ENCODE measurements at regions not wholly inside any gene's neighbourhood (a gene's known extent, or its start where the extent isn't known, plus 50 kb on each side); places are given as distances from the start of the nearest gene placed in this dataset.
A peak's percentile ranks its signal among the peaks of the same experiment; 100 is the strongest.
"Not testable (repeated sequence)": the region's sequence is repeated elsewhere in the genome, so short reads cannot be mapped to it uniquely, and the experiment has no call there.

DNA sequence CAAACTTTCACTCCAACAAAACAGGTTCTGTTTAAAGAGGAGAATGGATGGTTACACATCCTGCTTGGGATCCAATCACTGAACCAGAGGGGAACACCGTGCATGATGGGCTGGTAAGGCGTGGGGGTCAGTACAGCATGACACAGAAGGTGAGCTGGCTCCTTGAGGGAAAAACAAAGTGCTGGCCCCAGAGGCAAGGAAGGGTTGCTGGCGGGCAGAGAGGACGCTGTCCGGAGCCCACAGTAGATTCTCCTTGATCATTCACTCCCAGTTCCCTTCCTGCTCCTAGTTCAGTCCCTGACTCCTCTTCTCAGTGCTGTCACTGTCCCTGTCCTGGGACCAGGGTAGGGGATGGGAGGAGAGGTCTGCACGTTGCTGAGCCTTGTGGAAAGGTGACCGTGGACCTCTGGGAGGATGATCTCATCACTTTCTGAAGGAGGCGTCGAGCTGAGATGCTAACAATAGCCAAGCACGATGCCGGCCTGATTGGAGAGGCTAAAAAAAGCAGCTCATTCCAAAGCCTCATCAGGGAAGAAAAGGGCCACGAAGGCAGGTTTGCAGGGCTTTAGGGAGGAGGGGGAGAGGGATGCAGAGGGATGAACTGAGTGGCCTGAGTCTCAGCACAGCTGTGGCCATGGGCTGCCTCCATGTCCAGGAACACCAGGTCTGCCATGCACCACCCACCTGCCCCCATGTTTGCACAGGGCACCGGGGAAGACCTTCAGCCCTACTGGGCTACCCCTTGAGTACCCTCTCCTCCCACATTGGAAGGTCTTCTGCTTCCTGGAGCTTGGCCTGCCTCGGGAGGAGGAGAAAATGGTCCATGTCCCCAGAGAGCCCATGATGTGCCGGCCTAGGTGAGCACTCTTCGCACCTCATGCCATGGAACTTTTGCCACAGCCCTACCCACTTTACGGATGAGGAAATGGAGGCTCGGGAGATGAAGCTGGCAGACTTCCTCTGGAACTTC, 72.7 kb upstream of the RTL6 start:
- Histone ChIP-seq H3K4me3 (ENCODE audit: low read depth, low read length) (no peak overlapping the region), H3K27me3 (ENCODE audit: control insufficient read depth, insufficient read depth, low read length) (no peaks in the 10 kb centered on the region), H3K36me3 (ENCODE audit: control insufficient read depth, insufficient read depth, low read length) (no peaks in the 10 kb centered on the region), H3K9me3 (ENCODE audit: control insufficient read depth in 2 of 2, low read length in 2 of 2) (no peaks in the 10 kb centered on the region), H3K4me1 (ENCODE audit: control insufficient read depth, insufficient read depth, low read length, poor library complexity, severe bottlenecking) (no peaks in the 10 kb centered on the region), H3K27ac (ENCODE audit: insufficient read depth, low read length, poor library complexity, severe bottlenecking) (no peak overlapping the region)
- ATAC-seq (ENCODE audit: low read depth in 2 of 2): no peak
- H3K27ac Mint-ChIP-seq: no peak overlapping the region
- no peak overlapping the region for H3K4me3 Mint-ChIP-seq
- H3K36me3 Mint-ChIP-seq: no peaks in the 10 kb centered on the region
- no peak for DNase-seq
- H3K4me1 Mint-ChIP-seq: no peaks in the 10 kb centered on the region
- H3K27me3 Mint-ChIP-seq: peaks cover 5% of the 10 kb centered on the region
- peaks cover 0 to 2% (median 0%) of the 10 kb centered on the region in 7 donors for H3K9me3 Mint-ChIP-seq

DNA sequence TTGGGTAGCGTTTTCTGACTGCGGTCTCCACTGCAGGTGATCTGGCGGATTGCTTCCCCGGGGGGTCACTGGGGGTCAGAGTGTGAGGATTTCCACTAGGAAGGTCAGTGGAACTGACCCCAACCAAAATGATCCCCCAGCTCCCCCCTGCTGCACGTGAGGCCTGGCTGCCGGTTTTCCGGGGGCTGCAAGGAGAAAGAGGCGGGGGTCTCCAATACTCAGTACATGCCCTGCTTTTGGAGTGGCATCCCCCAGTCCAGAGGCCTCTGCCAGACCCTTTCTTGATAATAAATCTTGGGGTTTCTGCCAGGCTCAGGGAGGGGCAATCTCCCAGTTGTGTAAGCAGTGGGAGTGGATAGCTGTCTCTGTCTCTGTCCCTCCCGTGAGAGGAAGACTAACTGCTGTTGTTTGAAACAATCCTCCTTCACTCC, 71.5 kb upstream of the RTL6 start:
- DNase-seq (no peak), ATAC-seq (ENCODE audit: low read depth in 2 of 2) (no peak)
- Mint-ChIP-seq H3K4me3 (no peak overlapping the region), H3K27ac (no peak overlapping the region), H3K27me3 (peaks cover 11% of the 10 kb centered on the region), H3K4me1 (no peaks in the 10 kb centered on the region), H3K36me3 (no peaks in the 10 kb centered on the region), H3K9me3 (peaks cover 0 to 5% (median 0%) of the 10 kb centered on the region in 7 donors)
- Histone ChIP-seq H3K36me3 (ENCODE audit: control insufficient read depth, insufficient read depth, low read length) (no peaks in the 10 kb centered on the region), H3K27me3 (ENCODE audit: control insufficient read depth, insufficient read depth, low read length) (no peaks in the 10 kb centered on the region), H3K4me3 (ENCODE audit: low read depth, low read length) (no peak overlapping the region), H3K4me1 (ENCODE audit: control insufficient read depth, insufficient read depth, low read length, poor library complexity, severe bottlenecking) (no peaks in the 10 kb centered on the region), H3K27ac (ENCODE audit: insufficient read depth, low read length, poor library complexity, severe bottlenecking) (no peak overlapping the region), H3K9me3 (ENCODE audit: control insufficient read depth in 2 of 2, low read length in 2 of 2) (no peaks in the 10 kb centered on the region)

DNA sequence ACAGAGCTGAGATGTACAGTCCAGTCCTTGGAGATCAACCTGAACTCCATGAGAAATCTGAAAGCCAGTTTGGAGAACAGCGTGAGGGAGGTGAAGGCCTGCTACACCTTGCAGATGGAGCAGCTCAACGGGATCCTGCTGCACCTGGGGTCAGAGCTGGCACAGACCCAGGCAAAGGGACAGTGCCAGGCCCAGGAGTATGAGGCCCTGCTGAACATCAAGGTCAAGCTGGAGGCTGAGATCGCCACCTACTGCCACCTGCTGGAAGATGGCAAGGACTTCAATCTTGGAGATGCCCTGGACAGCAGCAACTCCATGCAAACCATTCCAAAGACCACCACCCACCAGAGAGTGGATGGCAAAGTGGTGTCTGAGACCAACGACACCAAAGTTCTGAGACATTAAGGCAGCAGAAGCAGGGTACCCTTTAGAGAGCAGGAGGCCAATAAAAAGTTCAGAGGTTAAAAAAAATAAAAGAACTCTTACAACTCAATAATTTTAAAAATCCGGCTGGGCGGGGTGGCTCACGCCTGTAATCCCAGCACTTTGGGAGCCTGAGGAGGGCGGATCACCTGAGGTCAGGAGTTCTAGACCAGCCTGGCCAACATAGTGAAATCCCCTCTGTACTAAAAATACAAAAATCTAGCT, 69.9 kb upstream of the RTL6 start:
- no peaks in the 10 kb centered on the region for H3K4me1 ChIP-seq (ENCODE audit: control insufficient read depth, insufficient read depth, low read length, poor library complexity, severe bottlenecking)
- H3K4me3 Mint-ChIP-seq: no peak overlapping the region
- no peaks in the 10 kb centered on the region for H3K4me1 Mint-ChIP-seq
- peak in 2 of 3 donors; percentile 17 to 57 for DNase-seq
- H3K27me3 Mint-ChIP-seq: peaks cover 16% of the 10 kb centered on the region
- peak overlapping the region in 1 of 3 donors; percentile 72 for H3K27ac Mint-ChIP-seq
- ATAC-seq (ENCODE audit: low read depth in 2 of 2): no peak
- H3K27ac ChIP-seq (ENCODE audit: insufficient read depth, low read length, poor library complexity, severe bottlenecking): no peak overlapping the region
- peaks cover 0 to 13% (median 5%) of the 10 kb centered on the region in 7 donors for H3K9me3 Mint-ChIP-seq
- no peaks in the 10 kb centered on the region for H3K27me3 ChIP-seq (ENCODE audit: control insufficient read depth, insufficient read depth, low read length)
- H3K9me3 ChIP-seq (ENCODE audit: control insufficient read depth in 2 of 2, low read length in 2 of 2): peaks cover 7% of the 10 kb centered on the region in 2 experiments
- H3K36me3 ChIP-seq (ENCODE audit: control insufficient read depth, insufficient read depth, low read length): no peaks in the 10 kb centered on the region
- no peaks in the 10 kb centered on the region for H3K36me3 Mint-ChIP-seq
- H3K4me3 ChIP-seq (ENCODE audit: low read depth, low read length): no peak overlapping the region

DNA sequence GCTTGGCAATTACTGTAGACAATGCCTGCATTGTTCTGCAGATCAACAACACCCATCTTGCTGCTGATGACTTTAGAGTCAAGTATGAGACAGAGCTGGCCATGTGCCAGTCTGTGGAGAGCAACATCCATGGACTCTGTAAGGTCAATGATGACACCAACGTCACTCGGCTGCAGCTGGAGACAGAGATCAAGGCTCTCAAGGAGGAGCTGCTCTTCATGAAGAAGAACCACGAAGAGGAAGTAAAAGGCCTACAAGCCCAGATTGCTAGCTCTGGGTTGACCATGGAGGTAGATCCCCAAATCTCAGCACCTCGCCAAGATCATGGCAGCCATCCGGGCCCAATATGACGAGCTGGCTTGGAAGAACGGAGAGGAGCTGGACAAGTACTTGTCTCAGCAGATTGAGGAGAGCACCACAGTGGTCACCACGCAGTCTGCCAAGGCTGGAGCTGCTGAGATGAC, 69.4 kb upstream of the RTL6 start:
- not testable (repeated sequence) for H3K27ac ChIP-seq (ENCODE audit: insufficient read depth, low read length, poor library complexity, severe bottlenecking); ATAC-seq (ENCODE audit: low read depth in 2 of 2); H3K4me3 ChIP-seq (ENCODE audit: low read depth, low read length); H3K36me3 ChIP-seq (ENCODE audit: control insufficient read depth, insufficient read depth, low read length); H3K9me3 ChIP-seq (ENCODE audit: control insufficient read depth in 2 of 2, low read length in 2 of 2); H3K27me3 ChIP-seq (ENCODE audit: control insufficient read depth, insufficient read depth, low read length); H3K4me1 ChIP-seq (ENCODE audit: control insufficient read depth, insufficient read depth, low read length, poor library complexity, severe bottlenecking); H3K4me1 Mint-ChIP-seq; H3K36me3 Mint-ChIP-seq; H3K4me3 Mint-ChIP-seq; DNase-seq
- Mint-ChIP-seq H3K9me3 (peaks cover 0 to 13% (median 5%) of the 10 kb centered on the region in 7 donors), H3K27ac (peak overlapping the region in 1 of 3 donors; percentile 72), H3K27me3 (peaks cover 16% of the 10 kb centered on the region)

DNA sequence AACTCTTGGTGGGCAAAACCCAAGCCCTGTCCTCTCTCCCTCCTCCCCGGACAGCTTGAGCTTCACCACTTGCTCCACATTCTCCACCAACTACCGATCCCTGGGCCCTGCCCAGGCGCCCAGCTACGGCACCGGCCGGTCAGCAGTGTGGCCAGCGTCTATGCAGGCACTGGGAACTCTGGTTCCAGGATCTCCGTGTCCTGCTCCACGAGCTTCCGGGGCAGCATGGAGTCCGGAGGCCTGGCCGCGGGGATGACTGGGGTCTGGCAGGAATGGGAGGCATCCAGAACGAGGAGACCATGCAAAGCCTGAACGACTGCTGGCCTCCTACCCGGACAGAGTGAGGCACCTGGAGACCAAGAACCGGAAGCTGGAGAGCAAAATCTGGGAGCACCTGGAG, 68.9 kb upstream of the RTL6 start:
- DNase-seq (no peak), ATAC-seq (ENCODE audit: low read depth in 2 of 2) (no peak)
- no peaks in the 10 kb centered on the region for H3K27me3 ChIP-seq (ENCODE audit: control insufficient read depth, insufficient read depth, low read length)
- H3K9me3 ChIP-seq (ENCODE audit: control insufficient read depth in 2 of 2, low read length in 2 of 2): peaks cover 7% of the 10 kb centered on the region in 2 experiments
- no peaks in the 10 kb centered on the region for H3K36me3 ChIP-seq (ENCODE audit: control insufficient read depth, insufficient read depth, low read length)
- no peaks in the 10 kb centered on the region for H3K4me1 ChIP-seq (ENCODE audit: control insufficient read depth, insufficient read depth, low read length, poor library complexity, severe bottlenecking)
- Mint-ChIP-seq H3K36me3 (no peaks in the 10 kb centered on the region), H3K27ac (no peak overlapping the region), H3K4me3 (peak overlapping the region in 1 of 4 donors; percentile 51), H3K9me3 (peaks cover 0 to 15% (median 5%) of the 10 kb centered on the region in 7 donors), H3K27me3 (peaks cover 21% of the 10 kb centered on the region), H3K4me1 (no peaks in the 10 kb centered on the region)
- H3K4me3 ChIP-seq (ENCODE audit: low read depth, low read length): no peak overlapping the region
- no peak overlapping the region for H3K27ac ChIP-seq (ENCODE audit: insufficient read depth, low read length, poor library complexity, severe bottlenecking)

DNA sequence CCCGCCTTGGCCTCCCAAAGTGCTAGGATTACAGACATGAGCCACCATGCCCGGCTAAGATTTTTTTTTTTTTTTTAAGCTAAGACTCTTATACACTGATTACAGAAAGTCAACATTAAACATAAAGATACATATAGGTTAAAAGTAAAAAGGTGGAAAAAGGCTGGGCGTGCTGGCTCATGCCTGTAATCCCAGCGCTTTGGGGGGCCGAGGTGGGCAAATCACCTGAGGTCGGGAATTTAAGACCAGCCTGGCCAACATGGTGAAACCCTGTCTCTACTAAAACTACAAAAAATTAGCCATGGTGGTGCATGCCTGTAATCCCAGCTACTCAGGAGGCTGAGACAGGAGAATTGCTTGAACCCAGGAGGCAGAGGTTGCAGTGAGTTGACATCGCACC, 64.6 kb upstream of the RTL6 start:
- peaks cover 0 to 15% (median 5%) of the 10 kb centered on the region in 7 donors for H3K9me3 Mint-ChIP-seq
- not testable (repeated sequence) for H3K4me3 ChIP-seq (ENCODE audit: low read depth, low read length); H3K27me3 ChIP-seq (ENCODE audit: control insufficient read depth, insufficient read depth, low read length); H3K36me3 ChIP-seq (ENCODE audit: control insufficient read depth, insufficient read depth, low read length); H3K36me3 Mint-ChIP-seq; ATAC-seq (ENCODE audit: low read depth in 2 of 2); H3K4me3 Mint-ChIP-seq; H3K4me1 ChIP-seq (ENCODE audit: control insufficient read depth, insufficient read depth, low read length, poor library complexity, severe bottlenecking); H3K27ac ChIP-seq (ENCODE audit: insufficient read depth, low read length, poor library complexity, severe bottlenecking); H3K27ac Mint-ChIP-seq; H3K9me3 ChIP-seq (ENCODE audit: control insufficient read depth in 2 of 2, low read length in 2 of 2); DNase-seq; H3K4me1 Mint-ChIP-seq
- H3K27me3 Mint-ChIP-seq: peaks cover 32% of the 10 kb centered on the region

DNA sequence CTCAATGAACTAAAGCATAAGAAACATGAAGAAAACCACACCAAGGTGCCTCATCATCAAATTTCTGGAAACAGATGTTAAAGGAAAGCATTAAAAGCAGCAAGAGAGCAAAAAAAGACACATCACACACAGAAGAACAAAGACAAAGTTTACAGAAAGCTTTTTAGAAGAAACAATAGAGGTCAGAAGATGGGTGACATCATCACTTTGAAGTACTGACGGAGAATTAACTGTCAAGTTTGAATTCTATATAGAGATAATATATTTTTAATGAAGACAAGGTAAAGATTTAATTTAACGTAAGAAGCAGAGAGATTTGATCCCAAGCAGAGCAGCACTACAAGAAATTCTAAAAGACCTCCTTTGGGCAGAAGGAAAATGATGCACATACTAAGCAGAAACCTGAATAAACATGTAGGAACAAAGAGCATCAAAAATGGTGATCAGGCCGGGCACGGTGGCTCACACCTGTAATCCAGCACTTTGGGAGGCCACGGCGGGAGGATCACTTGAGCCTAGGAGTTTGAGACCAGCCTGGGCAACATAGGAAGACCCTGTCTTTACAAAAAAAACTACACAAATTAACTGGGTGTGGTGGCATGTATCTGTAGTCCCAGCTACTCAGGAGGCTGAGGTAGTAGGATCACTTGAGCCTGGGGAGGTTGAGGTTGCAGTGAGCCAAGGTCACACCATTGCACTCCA, 63.3 kb upstream of the RTL6 start:
- H3K27me3 Mint-ChIP-seq: peaks cover 31% of the 10 kb centered on the region
- H3K9me3 ChIP-seq (ENCODE audit: control insufficient read depth in 2 of 2, low read length in 2 of 2): peaks cover 7% of the 10 kb centered on the region in 2 experiments
- H3K27ac ChIP-seq (ENCODE audit: insufficient read depth, low read length, poor library complexity, severe bottlenecking): no peak overlapping the region
- no peaks in the 10 kb centered on the region for H3K36me3 Mint-ChIP-seq
- H3K4me1 Mint-ChIP-seq: no peaks in the 10 kb centered on the region
- peaks cover 7% of the 10 kb centered on the region for H3K27me3 ChIP-seq (ENCODE audit: control insufficient read depth, insufficient read depth, low read length)
- H3K4me3 ChIP-seq (ENCODE audit: low read depth, low read length): no peak overlapping the region
- H3K27ac Mint-ChIP-seq: no peak overlapping the region
- ATAC-seq (ENCODE audit: low read depth in 2 of 2): no peak
- H3K4me3 Mint-ChIP-seq: no peak overlapping the region
- no peaks in the 10 kb centered on the region for H3K36me3 ChIP-seq (ENCODE audit: control insufficient read depth, insufficient read depth, low read length)
- no peak for DNase-seq
- peaks cover 0 to 15% (median 5%) of the 10 kb centered on the region in 7 donors for H3K9me3 Mint-ChIP-seq
- no peaks in the 10 kb centered on the region for H3K4me1 ChIP-seq (ENCODE audit: control insufficient read depth, insufficient read depth, low read length, poor library complexity, severe bottlenecking)

All from CD4-positive, CD25-positive, alpha-beta regulatory T cell (primary cell).